ENCODE measurements at regions not wholly inside any gene's neighbourhood (a gene's known extent, or its start where the extent isn't known, plus 50 kb on each side); places are given as distances from the start of the nearest gene placed in this dataset.

DNA sequence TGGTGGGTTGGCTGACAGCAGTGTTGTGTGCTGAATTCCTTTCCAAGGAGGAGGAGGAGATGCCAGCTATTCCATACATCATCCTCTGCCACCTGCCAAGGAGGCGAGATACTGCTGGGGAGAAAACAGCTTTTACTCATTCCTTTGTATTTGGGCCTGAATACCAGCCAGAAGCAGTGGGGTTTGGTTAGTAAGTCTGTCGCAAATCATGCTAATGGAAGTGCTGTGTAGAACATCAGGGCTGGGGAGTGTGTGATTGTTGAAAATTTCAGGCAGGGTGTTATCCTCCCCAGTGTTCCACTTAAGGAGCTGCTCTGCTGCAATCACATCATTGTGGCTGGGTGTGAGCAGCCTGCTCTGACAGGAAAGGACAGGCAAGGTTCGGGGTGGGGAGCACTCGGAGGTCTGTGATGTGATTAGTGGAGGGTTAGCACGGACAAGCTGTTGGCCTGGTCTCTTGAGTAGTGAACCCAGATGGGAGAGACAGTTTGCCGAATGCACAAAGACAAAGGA, 128.2 kb upstream of the DLX2 start:
- no peak for DNase-seq (ENCODE audit: low read depth, low spot score)

DNA sequence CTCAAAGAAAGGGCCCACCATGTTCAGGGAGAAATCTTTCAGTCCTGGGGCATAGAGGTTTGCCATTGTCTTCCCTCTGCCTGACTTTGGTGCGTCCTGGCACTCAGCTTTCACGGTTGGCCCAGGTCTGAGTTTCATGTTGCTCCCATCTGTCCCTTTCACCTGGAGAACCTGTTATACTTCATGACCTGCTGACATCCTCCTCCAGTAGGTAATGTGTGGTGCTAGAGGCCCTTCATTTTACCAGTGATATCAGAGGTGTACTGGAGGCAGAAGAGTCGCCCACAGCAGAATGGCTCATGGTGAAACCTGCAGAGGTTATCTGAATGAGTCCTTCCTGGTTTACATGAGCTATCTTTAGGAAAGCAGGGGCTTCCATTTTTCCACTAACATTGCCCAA, 128.8 kb upstream of the DLX2 start:
- no peak for DNase-seq (ENCODE audit: low read depth, low spot score)

DNA sequence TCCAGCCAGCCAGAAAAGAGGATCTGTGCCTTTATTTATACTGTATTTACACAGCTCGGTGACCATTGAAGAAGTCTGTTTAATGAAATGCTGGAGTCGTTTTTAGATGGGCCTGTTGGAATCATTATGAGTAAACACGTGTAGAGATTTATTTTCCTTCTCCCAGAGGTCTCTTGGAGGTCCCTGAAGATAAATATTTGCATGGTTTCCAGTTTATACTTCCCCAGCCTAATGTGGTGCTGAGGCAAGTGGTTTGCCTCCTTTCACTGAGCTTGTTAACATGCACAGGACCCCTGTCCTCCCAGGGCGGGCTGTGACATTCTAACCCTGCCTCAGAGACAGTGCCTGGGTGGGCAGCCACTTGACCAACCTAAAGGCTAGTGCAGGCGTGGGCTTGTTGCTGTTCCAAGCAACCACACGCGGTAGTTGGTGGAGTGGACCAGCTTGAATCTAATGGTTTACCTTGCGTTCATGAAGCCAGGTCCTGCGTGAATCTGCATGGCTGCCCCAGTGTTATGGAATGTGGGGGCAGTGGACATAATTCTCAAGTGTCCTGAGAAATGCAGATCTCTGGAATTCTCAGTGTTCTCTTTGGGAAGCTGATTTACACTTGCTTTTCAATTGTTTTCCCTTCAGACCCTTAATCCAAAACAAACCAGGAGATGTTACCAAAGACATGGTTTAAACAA, 130.2 kb upstream of the DLX2 start:
- DNase-seq (ENCODE audit: low read depth, low spot score): no peak

DNA sequence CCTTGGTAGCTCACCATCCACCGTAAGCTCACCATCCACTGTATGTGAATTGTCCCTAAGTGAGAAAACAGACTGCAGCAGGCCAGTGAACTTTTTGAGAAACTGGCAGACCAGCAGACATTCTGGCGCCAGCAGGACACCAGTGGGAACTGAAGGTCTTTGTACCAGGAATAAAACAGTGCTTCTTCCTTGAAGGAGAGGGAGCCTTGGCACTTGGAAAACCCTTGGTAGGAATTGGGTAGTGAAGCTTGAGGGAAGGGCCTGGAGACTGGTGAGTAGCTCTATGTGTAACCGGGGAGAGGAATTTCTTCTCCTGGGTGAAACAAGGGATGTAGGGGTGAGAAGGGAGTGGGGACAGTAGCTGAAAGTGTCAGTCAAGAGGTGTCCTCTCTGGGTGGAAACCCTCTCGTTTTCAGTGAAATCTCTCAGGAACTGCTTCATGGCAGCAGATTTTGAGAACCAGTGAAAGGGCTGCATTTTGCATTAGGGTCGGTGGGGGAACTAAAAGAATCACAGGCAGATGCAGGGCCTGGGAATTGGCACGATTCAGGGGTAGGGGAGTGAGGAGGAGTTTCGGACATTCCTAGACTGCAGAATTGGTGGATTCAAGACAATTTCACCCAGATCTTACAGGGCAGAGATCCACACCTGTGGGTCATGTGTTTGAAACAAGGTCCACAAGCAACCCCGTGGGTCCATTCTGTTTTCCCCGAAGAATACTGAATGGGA, 131.5 kb upstream of the DLX2 start:
- DNase-seq (ENCODE audit: low read depth, low spot score): no peak

DNA sequence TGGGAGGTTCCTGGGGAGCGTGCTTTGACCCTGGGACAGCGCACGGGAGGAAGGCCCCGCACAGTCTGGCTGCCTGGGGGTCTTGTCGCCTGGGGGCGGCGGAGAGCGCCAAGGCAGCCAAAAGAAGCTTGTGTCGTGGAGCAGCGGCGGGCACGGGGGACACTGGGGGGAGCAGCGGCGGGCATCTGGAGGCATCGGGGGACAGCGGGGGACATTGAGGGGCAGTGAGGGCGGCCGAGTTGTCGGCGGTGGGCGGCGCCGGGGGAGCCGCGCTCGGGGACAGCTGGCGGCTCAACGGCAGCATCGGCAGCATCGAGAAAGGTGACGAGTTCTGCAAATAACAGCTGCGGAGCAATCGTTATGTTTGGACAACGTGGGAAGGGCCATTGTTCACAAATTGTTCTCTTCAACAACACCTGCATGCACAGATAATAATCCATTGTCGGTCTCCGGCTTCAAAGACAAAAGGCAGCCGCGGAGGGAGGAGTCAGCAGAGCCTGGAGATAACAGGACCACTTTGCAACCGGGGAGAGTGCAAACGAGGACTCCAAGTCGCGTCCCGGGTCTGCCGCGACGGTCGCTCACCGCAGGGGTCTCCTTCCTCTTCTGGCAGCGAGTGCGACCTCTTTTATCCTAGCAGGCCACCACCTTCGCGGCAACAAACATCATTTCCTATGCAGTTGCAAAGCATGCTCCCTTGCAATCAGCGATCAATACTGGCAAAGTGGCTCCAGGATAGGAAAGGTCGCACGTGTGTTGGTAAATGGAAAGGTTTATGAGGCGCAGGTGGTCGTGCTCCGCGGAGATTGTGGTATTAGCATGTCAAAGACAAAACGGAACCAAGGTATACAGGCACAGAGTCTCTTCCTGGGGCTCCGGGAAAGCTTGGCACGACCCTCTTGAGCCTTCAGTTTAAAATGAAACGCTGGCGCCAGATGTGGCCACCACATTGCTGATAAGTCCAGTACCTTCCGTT, 132.3 kb upstream of the DLX2 start:
- DNase-seq (ENCODE audit: low read depth, low spot score): no peak

DNA sequence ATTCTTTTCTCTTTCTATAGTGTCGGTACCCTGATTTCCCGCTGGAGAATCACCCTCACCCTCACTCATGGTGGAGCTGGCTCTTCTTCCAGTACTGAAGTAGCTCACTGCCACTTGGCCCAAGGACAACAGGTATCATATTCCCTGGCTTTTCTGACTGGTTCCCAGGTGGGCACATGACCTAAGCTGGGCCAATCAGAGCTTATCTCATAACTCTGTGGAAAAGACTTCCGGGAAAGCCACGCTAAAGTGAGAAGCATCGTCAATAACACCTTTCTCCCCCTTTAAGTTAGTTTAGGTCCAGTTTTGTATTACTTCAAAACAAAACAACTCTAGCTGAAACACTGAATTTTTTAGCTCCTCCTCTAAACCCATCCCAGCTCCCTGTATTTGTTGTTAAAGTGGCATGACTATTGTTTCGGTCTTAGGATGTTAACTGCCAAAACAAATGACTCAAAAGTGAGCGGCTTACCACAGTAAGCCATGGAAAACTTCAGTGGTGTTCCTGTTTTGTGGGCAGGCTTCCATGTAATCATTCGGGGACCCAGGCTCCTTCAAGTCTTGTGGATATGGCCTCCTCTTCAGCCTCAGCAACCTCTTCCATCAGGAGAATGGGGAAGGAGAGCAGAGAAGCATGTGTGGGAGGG, 137.4 kb upstream of the DLX2 start:
- DNase-seq (ENCODE audit: low read depth, low spot score): no peak

DNA sequence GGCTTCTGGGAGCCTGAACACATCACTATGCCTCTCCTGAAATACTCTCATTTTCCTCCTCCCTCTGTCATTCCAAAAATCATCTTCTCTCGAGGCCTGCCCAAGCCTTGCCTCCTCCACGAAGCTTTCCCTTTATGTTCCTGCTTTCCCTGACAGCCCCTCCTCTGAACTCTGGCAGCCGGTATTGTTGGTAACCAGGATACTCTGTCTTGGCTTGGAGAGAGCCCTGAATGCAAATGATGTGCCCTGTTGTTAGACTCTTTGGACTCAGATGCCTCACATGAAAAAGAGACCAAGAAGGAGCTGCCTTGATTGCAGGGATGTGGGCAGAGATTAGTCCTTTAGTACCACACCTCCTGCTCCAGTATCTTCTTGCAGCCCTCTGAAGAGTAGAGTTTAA, 138.5 kb upstream of the DLX2 start:
- DNase-seq (ENCODE audit: low read depth, low spot score): no peak

DNA sequence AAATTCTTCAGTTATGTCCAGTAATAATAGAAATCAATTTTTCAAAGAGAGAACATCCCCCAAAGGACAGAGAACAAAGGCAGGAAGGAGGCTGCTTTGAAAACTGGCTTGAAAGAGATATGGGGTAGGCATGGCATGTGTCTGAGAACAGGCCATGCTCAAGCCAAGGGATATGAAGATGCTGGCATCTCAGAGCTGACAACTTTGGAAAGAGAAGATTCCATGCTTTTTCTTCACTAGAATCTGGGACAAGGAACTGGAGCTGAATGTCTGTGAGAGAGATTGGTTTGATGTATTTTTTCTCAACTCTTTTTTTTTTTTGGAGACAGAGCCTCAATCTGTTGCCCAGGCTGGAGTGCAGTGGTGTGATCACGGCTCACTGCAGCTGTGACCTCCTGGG, 139.8 kb upstream of the DLX2 start:
- DNase-seq (ENCODE audit: low read depth, low spot score): no peak

DNA sequence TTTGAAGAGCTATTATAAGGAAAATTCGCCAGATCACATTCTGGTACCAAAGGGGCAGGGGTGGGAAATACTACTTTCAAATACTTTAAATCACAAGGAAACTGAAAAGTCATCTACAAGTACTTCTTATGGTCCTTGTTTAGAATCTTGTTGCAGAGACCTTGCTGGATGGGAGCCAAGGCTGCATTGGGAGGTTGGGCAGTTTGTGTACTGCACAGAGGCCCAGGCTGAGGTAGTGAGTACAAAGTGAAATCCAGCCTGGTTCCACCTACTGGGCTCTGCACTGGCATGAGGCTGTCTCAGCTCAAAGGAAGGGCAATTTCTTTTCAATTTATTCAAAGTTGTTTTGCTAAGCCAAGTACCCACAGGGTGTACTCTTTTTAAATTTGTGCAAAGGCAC, 140.3 kb upstream of the DLX2 start:
- no peak for DNase-seq (ENCODE audit: low read depth, low spot score)

DNA sequence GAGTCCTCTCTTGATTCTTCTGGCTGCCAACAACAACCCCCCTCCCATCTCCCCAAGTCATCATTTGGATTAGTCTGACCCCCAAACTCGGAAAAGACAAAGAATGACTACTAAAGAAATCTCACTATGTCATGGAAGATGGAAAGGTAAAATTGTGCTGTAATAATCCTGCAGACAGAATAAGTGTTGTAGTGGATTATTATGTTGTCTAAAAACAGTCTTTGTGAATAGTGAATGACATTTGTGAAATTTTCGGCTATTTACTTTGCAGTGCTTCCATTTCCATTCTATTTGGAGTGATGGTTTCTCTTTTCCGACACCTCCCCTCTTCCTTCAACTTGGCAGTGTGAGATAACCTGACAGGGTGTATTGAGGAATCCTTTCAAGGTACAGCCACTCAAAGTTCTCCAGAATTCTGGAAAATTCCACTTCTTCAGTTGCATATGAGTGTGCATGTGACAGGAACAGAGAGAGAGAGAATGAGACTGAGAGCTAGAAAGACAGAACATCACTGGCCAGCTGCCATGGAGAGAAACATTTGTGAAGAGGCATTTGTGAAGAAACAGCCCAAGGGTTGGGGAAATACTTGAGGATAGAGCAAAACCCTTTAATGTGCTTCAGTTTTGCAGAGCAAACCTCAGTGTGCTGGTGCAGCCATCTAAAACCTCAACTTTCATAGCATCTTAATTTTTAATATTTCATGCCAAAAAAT, 141.9 kb upstream of the DLX2 start:
- DNase-seq (ENCODE audit: low read depth, low spot score): no peak

DNA sequence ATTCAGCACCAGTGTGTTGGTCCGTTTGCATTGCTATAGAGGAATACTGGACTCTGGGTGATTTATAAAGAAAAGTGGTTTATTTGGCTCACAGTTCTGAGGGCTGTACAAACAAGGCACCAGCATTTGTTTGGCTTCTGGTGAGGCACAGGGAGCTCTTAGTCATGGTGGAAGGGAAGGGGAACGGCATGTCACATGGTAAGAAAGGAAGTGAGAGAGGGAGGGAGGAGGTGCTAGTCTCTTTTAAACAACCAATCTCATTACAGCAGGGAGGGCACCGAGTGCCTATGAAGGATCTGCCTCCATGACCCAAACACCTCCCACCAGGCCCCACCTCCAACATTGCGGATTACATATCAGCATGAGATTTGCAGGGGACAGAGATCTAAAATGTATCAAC, 143.9 kb upstream of the DLX2 start:
- DNase-seq (ENCODE audit: low read depth, low spot score): no peak

DNA sequence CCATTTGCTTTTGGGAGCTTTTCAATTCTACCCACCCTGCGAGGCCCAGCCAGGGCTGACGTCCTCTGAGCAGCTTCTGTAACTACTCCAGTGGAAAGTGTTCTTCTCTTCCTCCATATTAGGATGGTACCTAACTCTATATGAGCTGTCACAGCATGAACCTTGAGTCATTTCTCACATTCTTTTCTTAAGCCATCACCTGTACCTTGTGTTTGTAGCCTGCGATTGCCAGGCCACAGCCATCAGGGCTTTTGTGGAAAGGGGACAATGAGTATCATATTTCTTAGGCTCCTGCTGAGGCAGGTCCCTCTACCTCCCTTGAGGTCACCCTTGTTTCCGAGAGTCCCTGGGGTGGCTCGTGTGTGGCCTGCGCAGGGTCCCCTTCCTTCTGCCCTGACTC, 144.5 kb upstream of the DLX2 start:
- no peak for DNase-seq (ENCODE audit: low read depth, low spot score)

DNA sequence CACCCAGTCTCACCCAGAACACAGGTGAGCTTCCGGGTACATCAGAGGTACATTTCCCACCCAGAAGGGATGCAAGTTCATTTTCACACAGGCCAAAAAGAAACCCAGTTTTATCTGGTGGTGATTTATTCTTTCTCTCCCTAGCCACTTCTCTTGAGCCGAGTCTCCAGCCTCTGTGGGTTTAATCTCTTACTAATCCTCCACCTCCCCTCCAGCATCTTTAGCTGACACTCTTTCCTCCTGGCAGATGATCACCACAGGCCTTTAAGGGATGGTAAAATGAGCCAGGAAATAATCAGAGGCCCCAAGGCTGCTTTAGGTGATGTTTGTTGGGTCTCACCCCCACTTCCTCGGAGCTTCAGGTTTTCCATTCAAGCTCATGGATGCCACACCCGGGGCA, 145.7 kb upstream of the DLX2 start:
- no peak for DNase-seq (ENCODE audit: low read depth, low spot score)

DNA sequence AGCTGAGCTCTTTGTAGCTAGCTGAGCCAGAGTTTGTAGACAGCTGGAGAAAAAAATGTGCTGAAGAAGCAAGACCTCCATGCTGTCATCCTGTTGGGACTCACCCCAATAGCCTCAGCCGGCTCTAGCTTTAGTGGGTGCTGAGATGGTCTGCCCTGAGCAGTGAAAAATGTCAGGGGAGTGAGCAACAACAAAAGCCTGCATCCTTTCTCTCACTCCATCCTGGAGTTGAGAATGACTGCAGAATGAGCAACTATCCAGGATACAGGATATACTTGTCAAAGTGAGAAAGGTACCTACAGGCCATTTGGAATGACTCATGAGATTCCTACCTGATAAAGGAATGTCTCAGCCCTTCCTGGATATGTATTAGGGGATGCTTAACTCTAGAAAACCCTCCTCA, 146.1 kb upstream of the DLX2 start:
- DNase-seq (ENCODE audit: low read depth, low spot score): no peak

DNA sequence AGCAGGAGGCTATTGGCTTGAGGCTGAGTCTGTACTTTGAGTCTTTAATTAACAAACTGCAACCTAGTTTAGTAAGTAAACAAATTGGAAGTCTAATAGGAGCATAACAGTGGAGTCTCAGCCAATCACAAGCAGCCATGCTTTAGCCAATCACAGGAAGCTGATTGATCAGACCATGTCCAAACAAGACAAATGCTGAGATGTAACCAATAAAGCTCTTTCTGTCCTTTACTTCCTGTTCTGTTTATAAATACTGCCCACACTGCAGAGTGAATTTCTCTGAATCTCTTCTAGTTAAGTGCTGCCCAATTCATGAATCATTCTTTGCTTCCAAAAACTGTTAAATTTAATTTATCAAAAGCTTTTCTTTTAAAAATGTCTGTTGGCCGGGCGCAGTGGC, 146.6 kb upstream of the DLX2 start:
- no peak for DNase-seq (ENCODE audit: low read depth, low spot score)

DNA sequence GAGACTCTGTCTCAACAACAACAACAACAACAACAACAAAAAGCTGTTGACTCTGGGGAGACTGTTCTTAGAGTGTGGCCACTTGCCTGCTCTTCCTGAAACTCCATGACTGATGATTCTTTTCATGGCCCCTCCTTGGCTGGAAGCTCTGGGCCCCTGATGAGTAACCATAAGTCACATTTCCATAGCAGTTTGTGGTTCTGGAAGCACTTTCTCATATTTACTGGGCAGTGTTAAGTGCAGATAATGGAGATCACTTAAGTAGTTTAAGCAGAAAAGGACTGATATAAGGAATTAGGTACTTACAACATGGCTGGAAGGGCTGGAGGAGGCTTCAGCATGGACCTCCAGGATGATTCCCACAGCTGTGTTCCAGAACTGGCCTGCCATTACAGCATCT, 147.3 kb upstream of the DLX2 start:
- DNase-seq (ENCODE audit: low read depth, low spot score): no peak

DNA sequence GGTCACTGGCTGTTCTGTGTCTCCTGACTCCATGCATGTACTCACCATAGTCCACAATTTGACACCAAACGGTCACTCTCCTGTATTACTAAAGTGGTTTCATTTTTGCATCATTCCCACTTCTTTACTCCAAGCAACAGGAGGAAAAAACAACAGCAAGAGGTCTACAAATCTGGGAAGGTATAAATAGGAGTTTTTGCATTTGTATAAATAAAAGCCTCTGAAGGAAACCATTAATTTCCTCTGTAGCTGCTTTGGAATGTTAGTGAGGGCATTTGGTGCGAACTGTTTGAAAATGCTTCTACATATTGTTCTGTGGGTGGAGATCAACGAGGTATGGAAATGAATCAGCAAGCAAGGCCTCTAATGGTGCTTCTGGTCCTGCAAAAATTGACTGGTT, 148.5 kb upstream of the DLX2 start:
- no peak for DNase-seq (ENCODE audit: low read depth, low spot score)

DNA sequence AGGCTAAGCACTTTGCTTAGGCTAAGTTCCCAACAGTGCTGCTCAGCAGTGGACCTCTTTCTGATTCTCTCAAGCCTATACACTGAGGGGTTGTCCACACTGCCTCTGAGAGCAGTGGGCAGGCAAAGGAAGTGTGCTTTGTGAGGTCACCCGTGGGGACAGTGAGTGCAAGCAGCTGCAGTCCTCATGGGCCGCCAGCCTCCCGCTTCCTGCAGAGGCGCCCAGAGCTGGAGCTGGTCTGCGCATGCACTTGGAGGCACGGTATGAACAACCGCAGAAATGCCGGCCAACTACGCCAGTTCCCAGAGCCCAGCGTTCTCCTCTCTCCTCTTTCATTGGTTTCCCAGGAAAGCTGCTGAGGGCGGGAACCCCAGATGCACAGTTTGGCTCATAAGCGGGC, 149.5 kb upstream of the DLX2 start:
- DNase-seq (ENCODE audit: low read depth, low spot score): no peak

DNA sequence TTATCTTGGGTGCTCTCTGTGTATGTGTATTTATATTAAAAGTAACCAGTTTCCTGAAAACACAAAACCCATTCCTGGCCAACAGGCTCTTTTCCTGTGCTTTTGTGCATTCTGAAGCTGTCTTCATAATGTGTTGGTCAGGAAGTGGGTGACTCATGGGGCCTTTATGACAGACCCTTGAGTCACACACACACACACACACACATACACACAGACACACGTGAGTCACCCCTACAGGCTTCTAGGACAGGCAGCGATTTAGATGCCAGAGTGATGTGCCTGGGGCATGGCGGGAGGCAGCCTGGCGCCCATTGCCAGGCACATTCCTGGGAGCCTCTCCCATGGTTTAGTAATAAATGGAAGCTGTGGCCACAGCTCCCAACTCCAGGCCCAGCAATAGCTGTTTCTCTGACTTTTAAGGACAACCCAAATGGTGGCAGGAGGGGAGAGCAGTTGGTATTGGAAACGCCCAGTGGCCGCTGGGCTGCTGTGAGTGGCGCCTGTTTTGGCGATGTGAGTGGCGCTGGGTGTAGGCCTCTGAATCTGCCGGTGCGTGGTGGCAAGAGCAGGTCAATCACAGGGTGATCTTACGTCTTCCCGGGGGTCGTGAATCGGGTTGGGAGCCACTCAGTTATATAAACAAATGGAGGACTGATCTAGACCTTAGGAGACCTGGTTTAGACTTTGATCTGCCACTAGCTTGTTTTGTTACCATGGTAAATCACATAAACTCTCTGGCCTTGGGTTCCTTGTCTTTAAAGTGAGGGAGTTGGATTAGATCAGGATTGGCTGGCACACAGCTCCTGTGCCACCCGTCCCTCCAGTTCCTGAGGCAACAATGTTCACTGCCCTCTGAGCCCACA, 150.7 kb upstream of the DLX2 start:
- no peak for DNase-seq (ENCODE audit: low read depth, low spot score)

DNA sequence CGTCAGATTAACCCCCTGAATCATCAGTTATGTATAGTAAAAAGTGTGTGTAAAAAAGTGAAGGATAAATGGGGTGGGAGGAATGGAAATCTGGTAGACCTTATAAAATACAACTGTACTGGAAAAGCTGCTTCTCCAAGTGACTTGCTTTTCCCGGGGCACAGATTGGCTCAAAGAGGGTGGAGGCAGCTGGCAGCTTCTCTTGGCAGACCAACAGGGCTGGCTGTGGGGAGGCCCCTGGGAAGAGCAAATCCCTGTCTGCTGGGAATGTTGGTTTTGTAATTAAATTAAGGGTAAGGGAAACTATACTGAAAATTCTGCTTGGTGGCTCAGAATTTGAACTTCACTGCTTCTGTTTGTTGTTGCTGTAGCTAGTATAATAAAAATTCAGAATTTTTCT, 154.2 kb upstream of the DLX2 start:
- no peak for DNase-seq (ENCODE audit: low read depth, low spot score)

All from activated CD4-positive, CD25-positive, alpha-beta regulatory T cell treated with anti-CD3 and anti-CD28 coated beads, Interleukin-2, amount 50 U/mL, for 16 hours (primary cell).